Ectodermal cell (in vitro differentiated cells): ENCODE measurements at regions not wholly inside any gene's neighbourhood (a gene's known extent, or its start where the extent isn't known, plus 50 kb on each side); places are given as distances from the start of the nearest gene placed in this dataset.
"Not testable (repeated sequence)": the region's sequence is repeated elsewhere in the genome, so short reads cannot be mapped to it uniquely, and the experiment has no call there.

Experiments
- H3K27ac ChIP-seq: 2 replicates; pipeline ENCODE4 v1.7.0; 2013; ENCODE audit warnings: mild to moderate bottlenecking, low read depth, low read length; ENCODE audit not compliant: insufficient read depth, poor library complexity, severe bottlenecking
- H3K27me3 ChIP-seq: 2 replicates; pipeline ENCODE4 v1.7.0; 2013; ENCODE audit warnings: mild to moderate bottlenecking, low read length; ENCODE audit not compliant: insufficient read depth, control insufficient read depth, poor library complexity, severe bottlenecking
- H3K36me3 ChIP-seq: one replicate; pipeline ENCODE4 v1.7.0; 2013; ENCODE audit warnings: low read length; ENCODE audit not compliant: control insufficient read depth, insufficient read depth
- H3K4me1 ChIP-seq: one replicate; pipeline ENCODE4 v1.7.0; 2013; ENCODE audit warnings: low read length; ENCODE audit not compliant: control insufficient read depth, insufficient read depth
- H3K4me3 ChIP-seq: 2 replicates; pipeline ENCODE4 v1.7.0; 2013; ENCODE audit warnings: low read depth, low read length, control low read depth; ENCODE audit not compliant: insufficient read depth
- H3K9me3 ChIP-seq: 2 replicates; pipeline ENCODE4 v1.7.0; 2013; ENCODE audit warnings: mild to moderate bottlenecking, low read length, moderate library complexity; ENCODE audit not compliant: control insufficient read depth
- WGBS, 2 experiments: methylation state at CpG; one replicate each; pipeline ENCODE4 v1.1.7; 2013; ENCODE audit warnings: missing lambda C conversion rate in 2 of 2; 5-methylcytosine and 5-hydroxymethylcytosine counted together

DNA sequence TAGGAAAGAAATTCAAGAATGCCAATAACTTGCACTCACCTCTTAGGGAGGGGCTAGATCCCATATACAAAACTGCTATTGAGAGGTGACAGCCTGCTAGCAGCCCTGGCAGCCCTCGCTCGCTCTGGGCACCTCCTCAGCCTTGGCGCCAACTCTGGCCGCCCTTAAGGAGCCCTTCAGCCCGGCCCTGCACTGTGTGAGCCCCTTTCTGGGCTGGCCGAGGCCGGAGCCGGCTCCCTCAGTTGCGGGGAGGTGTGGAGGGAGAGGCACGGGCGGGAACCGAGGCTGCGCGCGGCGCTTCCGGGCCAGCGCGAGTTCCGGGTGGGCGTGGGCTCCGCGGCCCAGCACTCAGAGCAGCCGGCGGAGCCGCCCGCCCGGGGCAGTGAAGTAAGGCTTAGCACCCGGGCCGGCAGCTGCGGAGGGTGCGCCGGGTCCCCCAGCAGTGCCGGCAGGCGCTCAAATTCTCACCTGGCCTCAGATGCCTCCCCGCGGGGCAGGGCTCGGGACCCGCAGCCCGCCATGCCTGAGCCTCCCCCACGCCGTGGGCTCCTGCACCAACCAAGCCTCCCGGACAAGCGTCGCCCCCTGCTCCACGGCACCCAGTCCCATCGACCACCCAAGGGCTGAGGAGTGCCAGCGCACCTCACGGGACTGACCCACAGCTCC lies 329.9 kb downstream of the FAM181B start:
- H3K4me1 ChIP-seq: no peaks in the 10 kb centered on the region
- no peaks in the 10 kb centered on the region for H3K9me3 ChIP-seq
- no peak overlapping the region for H3K27ac ChIP-seq
- no peaks in the 10 kb centered on the region for H3K27me3 ChIP-seq
- WGBS, 2 experiments: 96% methylated on average over 49 of the region's 49 CpGs
- no peak overlapping the region for H3K4me3 ChIP-seq
- no peaks in the 10 kb centered on the region for H3K36me3 ChIP-seq

DNA sequence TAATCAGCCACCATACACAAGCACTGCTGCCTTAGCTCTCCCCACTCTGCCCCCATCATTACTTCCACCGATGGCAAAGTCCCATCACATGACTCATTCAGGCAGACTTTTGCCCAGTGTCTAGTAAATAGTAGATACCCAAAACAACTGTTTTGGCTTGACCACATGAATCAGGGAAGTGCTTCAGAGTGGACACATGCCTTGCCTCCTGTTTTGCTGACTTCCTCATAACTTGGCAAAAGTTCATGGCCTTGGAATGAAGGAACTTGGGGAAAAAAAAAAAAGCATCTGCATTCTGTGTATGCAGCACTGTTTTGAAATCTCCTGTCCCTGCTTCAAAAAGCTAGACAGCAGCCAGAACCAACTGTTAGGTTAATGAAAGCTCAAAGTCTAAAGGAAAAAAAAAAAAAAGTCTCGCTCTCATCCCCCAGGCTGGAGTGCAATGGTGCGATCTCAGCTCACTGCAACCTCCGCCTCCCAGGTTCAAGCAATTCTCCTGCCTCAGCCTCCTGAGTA lies 335.3 kb downstream of the FAM181B start:
- Histone ChIP-seq H3K9me3 (no peaks in the 10 kb centered on the region), H3K4me1 (no peaks in the 10 kb centered on the region), H3K4me3 (no peak overlapping the region), H3K27ac (no peak overlapping the region), H3K36me3 (no peaks in the 10 kb centered on the region), H3K27me3 (no peaks in the 10 kb centered on the region)
- 93% methylated on average over 4 of the region's 4 CpGs for WGBS, 2 experiments

DNA sequence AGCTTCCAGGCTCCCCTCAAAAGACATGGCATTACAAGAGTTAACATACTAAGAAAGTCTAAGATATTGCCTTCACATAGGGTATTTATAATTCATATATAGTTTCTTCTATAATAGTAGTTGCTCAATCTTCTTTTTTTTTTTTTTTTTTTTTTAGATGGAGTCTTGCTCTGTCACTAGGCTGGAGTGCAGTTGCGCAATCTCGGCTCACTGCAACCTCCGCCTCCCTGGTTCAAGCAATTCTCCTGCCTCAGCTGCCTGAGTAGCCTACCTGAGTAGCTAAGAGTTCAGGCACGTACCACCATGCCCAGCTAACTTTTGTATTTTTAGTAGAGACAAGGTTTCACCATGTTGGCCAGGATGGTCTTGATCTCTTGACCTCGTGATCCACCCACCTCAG lies 337.0 kb downstream of the FAM181B start:
- not testable (repeated sequence) for H3K9me3 ChIP-seq, H3K4me3 ChIP-seq, H3K27me3 ChIP-seq, H3K4me1 ChIP-seq, H3K36me3 ChIP-seq, H3K27ac ChIP-seq
- WGBS, 2 experiments: 92 to 96% methylated on average over 5 of the region's 5 CpGs

DNA sequence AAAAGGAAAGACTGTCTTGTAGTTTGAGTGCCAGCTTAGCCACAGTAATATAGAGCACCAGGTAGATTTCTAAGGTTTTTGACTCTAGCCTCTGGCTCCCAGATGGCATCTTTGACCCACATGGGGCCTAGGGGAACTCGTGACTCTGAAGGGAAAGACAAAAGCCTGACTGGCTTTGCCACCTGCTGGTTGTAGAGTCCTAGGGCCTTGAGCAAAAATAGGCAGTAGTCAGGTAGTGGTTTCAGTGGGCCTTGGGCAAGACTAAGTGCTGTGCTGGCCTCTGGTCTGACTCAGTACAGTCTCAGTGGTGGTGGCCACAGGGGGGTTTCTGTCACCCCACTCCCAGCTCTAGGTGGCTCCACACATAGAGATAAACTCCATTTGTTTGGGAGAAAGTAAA lies 349.4 kb downstream of the FAM181B start:
- 59 to 65% methylated on average over 1 of the region's 1 CpG for WGBS, 2 experiments
- H3K36me3 ChIP-seq: no peaks in the 10 kb centered on the region
- no peaks in the 10 kb centered on the region for H3K4me1 ChIP-seq
- no peaks in the 10 kb centered on the region for H3K27me3 ChIP-seq
- H3K27ac ChIP-seq: no peak overlapping the region
- H3K9me3 ChIP-seq: no peaks in the 10 kb centered on the region
- no peak overlapping the region for H3K4me3 ChIP-seq

DNA sequence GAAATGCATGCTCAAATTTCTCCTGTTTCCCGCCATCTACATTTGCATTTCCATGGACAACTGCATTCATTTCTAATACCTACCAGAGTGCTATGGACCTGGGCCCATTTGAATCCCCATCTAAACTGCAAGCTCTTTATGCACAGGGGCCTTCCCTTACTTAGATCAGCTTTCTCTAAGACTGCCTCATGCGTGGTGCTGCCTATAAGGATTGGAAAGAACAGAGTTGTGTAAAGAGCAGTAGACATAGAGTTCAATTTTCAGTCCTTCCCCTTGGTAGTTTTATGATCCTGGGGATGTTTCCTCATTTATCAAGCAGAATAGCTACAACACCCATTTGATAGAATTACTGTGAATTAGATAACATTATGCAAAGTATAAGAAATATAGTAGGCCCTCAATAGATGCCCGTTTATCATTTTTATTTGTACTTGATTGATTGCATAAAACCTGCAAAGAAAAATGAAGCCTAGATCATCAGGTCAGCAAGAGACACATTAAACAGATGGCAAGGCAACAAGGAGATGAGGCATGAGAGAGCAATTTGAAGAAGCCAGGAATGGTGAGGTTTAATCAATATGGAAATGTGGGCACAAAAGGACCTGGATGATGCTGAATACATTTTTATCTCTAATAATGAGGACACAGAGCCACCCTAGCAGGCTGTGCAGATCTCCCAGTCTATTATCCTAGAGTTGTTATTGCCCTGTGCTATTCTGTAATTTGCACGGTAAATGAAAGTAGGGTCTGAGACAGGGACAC lies 359.7 kb downstream of the FAM181B start:
- Histone ChIP-seq H3K27ac (no peak overlapping the region), H3K4me3 (no peak overlapping the region), H3K4me1 (no peaks in the 10 kb centered on the region), H3K27me3 (no peaks in the 10 kb centered on the region), H3K9me3 (no peaks in the 10 kb centered on the region), H3K36me3 (no peaks in the 10 kb centered on the region)
- WGBS, 2 experiments: 86 to 91% methylated on average over 4 of the region's 4 CpGs

DNA sequence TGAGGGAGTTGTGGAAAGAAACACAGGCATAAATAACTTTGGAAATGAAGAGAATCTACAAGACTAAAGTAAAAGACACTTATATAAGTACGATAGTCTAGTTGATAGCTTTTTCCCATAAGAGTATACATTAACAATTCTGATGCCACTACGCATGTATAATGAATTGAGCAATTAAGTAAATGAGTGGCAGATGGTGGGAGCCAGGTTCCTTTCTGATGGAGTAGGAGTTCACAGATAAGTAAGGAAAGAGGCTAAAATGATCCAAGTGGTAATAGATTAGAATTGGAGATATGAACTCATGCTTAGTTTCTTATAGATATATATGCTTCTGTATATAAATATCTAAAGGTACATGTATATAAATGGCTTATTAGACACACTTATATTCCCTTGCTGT lies 368.3 kb downstream of the FAM181B start:
- Histone ChIP-seq H3K36me3 (no peaks in the 10 kb centered on the region), H3K27me3 (no peaks in the 10 kb centered on the region), H3K4me1 (no peaks in the 10 kb centered on the region), H3K4me3 (no peak overlapping the region), H3K9me3 (no peaks in the 10 kb centered on the region), H3K27ac (no peak overlapping the region)
- 87 to 100% methylated on average over 1 of the region's 2 CpGs for WGBS, 2 experiments

DNA sequence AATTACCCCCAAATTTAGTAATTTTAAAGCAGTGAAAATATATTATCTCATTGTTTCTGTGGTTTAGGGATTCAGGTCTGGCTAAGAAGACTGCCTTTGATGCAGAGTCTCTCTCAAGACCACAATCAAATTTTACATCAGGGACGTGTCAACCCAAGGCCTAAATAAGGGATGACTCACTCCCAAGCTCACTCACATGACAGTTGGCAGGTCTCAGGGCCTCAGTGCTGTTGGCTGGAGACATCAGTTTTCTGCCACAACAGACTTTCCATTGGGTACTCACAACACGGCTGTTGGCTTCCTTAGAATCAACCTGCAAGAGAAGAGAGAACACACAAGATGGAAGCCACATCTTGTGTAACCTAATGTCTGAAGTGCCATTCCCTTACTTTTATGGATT lies 377.3 kb downstream of the FAM181B start:
- no peaks in the 10 kb centered on the region for H3K9me3 ChIP-seq
- WGBS, 2 experiments: 74 to 93% methylated on average over 2 of the region's 2 CpGs
- no peaks in the 10 kb centered on the region for H3K36me3 ChIP-seq
- H3K4me3 ChIP-seq: no peak overlapping the region
- no peak overlapping the region for H3K27ac ChIP-seq
- H3K27me3 ChIP-seq: no peaks in the 10 kb centered on the region
- no peaks in the 10 kb centered on the region for H3K4me1 ChIP-seq

DNA sequence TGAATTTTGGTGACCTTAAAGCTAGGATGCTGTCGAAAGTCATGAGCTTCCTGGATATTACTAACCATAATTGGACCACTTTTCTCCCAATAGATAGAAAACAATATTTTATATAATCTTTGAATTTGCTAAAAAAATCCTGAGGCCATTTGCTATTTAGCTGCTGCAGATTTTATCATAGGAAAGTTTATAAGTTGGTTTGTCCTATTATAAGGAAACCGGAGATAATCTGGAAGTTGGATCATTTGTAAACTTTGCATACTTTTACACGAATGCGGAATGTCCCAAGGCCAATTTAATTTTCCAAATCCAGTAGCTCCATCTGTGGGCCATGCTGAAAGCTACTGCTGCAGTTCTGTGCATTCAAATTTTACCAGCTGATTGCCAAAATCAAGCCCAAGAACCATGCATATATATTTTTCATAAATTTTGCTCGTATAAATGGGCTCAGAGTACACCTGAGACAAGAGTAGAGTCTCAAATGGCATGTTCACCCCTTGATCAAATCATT lies 378.3 kb downstream of the FAM181B start:
- Histone ChIP-seq H3K36me3 (no peaks in the 10 kb centered on the region), H3K4me1 (no peaks in the 10 kb centered on the region), H3K4me3 (no peak overlapping the region), H3K27ac (no peak overlapping the region), H3K27me3 (no peaks in the 10 kb centered on the region), H3K9me3 (no peaks in the 10 kb centered on the region)
- WGBS, 2 experiments: 94 to 98% methylated on average over 5 of the region's 5 CpGs

DNA sequence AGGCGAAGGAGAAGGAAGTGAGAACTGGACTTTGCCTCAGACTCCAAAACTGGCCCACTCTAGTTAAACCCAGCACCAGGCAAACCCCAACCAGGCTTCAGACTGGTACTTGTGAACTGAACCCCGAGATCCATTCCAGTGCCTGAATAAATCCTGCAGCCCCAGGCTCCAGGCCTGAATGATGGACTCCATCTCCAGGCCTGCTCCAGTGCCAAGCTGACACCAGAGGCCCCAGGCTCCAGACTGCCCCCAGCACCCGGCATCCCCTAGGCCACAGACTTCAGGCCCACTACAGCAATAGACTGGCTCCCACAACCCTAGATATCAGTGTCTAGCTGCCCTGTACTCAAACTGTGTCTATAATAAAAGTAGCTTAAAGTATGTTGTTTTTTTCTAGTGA lies 406.8 kb downstream of the FAM181B start:
- no peak overlapping the region for H3K4me3 ChIP-seq
- no peak overlapping the region for H3K27ac ChIP-seq
- H3K36me3 ChIP-seq: no peaks in the 10 kb centered on the region
- H3K27me3 ChIP-seq: no peaks in the 10 kb centered on the region
- 95 to 97% methylated on average over 3 of the region's 3 CpGs for WGBS, 2 experiments
- H3K4me1 ChIP-seq: no peaks in the 10 kb centered on the region
- H3K9me3 ChIP-seq: no peaks in the 10 kb centered on the region

DNA sequence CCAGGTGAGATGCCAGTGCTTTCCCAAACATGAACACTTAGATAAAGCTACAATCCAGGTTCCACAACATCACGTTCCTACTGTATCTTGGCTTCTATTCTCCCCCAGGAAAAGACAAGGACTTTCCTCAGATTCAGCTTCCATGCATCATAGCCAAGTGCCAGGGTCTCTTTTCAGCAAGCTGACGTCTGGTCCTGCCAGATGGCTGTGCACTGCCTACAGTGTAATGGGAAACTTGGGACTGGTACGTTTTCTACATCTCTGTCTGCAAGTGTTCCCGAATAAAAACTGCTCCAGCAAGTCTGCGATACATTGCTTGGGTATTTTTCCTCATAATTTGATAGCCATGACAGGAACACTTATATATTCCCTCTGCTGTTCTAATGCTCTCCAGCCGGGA lies 412.5 kb downstream of the FAM181B start:
- H3K4me3 ChIP-seq: no peak overlapping the region
- WGBS, 2 experiments: 91 to 93% methylated on average over 5 to 6 of the region's 6 CpGs
- H3K9me3 ChIP-seq: no peaks in the 10 kb centered on the region
- H3K27ac ChIP-seq: no peak overlapping the region
- H3K36me3 ChIP-seq: no peaks in the 10 kb centered on the region
- H3K4me1 ChIP-seq: no peaks in the 10 kb centered on the region
- no peaks in the 10 kb centered on the region for H3K27me3 ChIP-seq
